ENCODE measurements at regions not wholly inside any gene's neighbourhood (a gene's known extent, or its start where the extent isn't known, plus 50 kb on each side); places are given as distances from the start of the nearest gene placed in this dataset.

- no peak overlapping the region for H3K4me3 ChIP-seq (ENCODE audit: low read depth, low read length)
- no peak for DNase-seq (ENCODE audit: low read depth)
- TF ChIP-seq CTCF (IDR thresholded peaks at IDR 0.05; ENCODE audit: insufficient read depth, low read depth, low read length, missing control alignments): no peak
Observed at GRCh38 chr4:124097447-124097846, 615.1 kb downstream of the ANKRD50 start.

GRCh38 chr4:124104101-124104500 is 608.4 kb downstream of the ANKRD50 start:
- no peak for DNase-seq (ENCODE audit: low read depth)
- no peak overlapping the region for H3K4me3 ChIP-seq (ENCODE audit: low read depth, low read length)
- no peak for TF ChIP-seq CTCF (IDR thresholded peaks at IDR 0.05; ENCODE audit: insufficient read depth, low read depth, low read length, missing control alignments)

GRCh38 chr4:124104628-124105027 is 607.9 kb downstream of the ANKRD50 start:
- no peak overlapping the region for H3K4me3 ChIP-seq (ENCODE audit: low read depth, low read length)
- TF ChIP-seq CTCF (IDR thresholded peaks at IDR 0.05; ENCODE audit: insufficient read depth, low read depth, low read length, missing control alignments): no peak
- no peak for DNase-seq (ENCODE audit: low read depth)

DNA sequence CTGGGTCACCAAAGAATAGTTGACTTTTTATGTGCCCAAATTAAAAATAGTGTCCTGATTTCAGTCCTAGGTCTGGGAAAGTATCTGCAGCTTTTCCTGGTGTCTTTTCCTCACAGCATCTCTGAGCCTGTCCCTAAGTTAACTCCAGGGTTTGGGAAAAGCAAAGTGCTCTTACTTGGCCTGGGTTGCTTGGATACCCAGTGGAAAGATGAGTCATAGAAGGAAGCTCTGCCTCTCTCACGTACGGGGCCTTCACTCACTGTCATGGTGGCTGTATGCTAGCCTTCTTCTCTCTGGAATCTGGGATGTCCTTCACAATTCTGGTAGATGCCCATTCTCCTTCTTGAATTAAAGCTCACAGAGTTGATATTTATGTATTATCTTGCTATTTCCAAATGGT is 607.3 kb downstream of the ANKRD50 start:
- TF ChIP-seq CTCF (IDR thresholded peaks at IDR 0.05; ENCODE audit: insufficient read depth, low read depth, low read length, missing control alignments): no peak
- no peak overlapping the region for H3K4me3 ChIP-seq (ENCODE audit: low read depth, low read length)
- no peak for DNase-seq (ENCODE audit: low read depth)

GRCh38 chr4:124111411-124111810 is 601.1 kb downstream of the ANKRD50 start:
- DNase-seq (ENCODE audit: low read depth): no peak
- no peak overlapping the region for H3K4me3 ChIP-seq (ENCODE audit: low read depth, low read length)
- no peak for TF ChIP-seq CTCF (IDR thresholded peaks at IDR 0.05; ENCODE audit: insufficient read depth, low read depth, low read length, missing control alignments)

GRCh38 chr4:124111922-124112321 is 600.6 kb downstream of the ANKRD50 start:
- peak; percentile 51 for DNase-seq (ENCODE audit: low read depth)
- peak; percentile 29 for TF ChIP-seq CTCF (IDR thresholded peaks at IDR 0.05; ENCODE audit: insufficient read depth, low read depth, low read length, missing control alignments)
- no peak overlapping the region for H3K4me3 ChIP-seq (ENCODE audit: low read depth, low read length)

DNA sequence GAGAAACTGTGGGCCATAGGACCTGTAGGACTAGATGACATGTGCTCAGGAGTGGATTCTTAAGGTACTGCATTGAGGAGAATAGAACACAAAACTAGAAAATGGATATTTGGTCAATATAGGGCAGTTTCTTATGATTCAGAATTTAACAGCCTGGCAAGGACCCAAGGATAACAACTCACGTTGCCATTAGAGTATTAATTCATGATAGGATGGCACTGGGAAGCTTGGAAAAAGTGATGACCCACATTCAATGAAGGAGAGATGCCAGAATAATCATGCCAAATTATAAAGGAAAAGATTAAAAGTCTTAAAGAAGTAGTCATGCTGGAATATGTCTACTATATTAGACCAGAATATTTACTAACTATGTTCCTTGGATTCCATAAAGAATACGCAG is 594.5 kb downstream of the ANKRD50 start:
- H3K4me3 ChIP-seq (ENCODE audit: low read depth, low read length): no peak overlapping the region
- no peak for TF ChIP-seq CTCF (IDR thresholded peaks at IDR 0.05; ENCODE audit: insufficient read depth, low read depth, low read length, missing control alignments)
- no peak for DNase-seq (ENCODE audit: low read depth)

Data from GM12865 (cell line).